Fibroblast of villous mesenchyme (primary cell): ENCODE measurements at regions not wholly inside any gene's neighbourhood (a gene's known extent, or its start where the extent isn't known, plus 50 kb on each side); places are given as distances from the start of the nearest gene placed in this dataset.

Experiments used
- DNase-seq: peaks from one replicate; pipeline ENCODE4 v3.0.0-alpha.2; 2010; ENCODE audit warnings: low read depth
- H3K4me3 ChIP-seq: 2 replicates; pipeline ENCODE4 v1.5.1; 2011; ENCODE audit warnings: low read depth, mild to moderate bottlenecking, low read length
- TF ChIP-seq, protein P1 (sequence below): IDR thresholded peaks from 2 replicates; pipeline ENCODE4 v1.5.1; 2012; ENCODE audit warnings: low read depth, mild to moderate bottlenecking, low read length; ENCODE audit not compliant: insufficient read depth

DNA sequence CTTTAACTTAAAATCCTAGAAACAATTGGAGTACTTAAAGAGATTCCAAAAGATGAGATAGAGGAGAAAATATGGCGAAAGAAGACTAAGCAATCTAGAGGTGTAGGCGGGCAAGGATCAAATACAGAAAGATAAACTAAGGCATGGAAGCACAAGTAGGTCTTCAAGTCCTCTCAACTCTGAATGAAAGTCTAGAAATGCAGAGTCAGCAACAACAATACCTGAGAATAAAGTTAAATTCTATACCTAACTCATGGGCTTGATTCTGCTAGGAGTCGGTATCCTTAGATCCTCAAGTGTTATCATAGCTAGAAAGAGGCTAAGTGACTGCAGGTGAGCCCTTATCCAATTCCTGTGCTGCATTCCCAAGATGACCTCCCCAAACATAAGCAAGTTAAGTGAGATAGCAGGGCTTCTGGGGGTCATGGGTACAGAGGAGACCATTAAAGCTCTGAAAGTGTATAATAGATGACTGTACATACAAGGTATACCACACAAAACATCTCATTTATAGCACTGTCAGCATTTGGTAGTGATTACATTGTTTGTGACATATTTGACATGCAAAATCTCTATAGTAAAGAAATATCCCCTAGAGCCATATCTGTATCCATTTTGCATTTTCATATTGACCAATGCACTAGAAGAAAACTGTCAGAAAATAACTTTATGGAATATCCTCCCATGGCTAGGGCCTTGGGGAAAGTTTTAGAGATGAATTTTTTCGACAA lies 82.5 kb upstream of the ARID2 start:
- TF ChIP-seq, protein P1, sequence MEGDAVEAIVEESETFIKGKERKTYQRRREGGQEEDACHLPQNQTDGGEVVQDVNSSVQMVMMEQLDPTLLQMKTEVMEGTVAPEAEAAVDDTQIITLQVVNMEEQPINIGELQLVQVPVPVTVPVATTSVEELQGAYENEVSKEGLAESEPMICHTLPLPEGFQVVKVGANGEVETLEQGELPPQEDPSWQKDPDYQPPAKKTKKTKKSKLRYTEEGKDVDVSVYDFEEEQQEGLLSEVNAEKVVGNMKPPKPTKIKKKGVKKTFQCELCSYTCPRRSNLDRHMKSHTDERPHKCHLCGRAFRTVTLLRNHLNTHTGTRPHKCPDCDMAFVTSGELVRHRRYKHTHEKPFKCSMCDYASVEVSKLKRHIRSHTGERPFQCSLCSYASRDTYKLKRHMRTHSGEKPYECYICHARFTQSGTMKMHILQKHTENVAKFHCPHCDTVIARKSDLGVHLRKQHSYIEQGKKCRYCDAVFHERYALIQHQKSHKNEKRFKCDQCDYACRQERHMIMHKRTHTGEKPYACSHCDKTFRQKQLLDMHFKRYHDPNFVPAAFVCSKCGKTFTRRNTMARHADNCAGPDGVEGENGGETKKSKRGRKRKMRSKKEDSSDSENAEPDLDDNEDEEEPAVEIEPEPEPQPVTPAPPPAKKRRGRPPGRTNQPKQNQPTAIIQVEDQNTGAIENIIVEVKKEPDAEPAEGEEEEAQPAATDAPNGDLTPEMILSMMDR: no peak
- no peak for DNase-seq
- no peak overlapping the region for H3K4me3 ChIP-seq

DNA sequence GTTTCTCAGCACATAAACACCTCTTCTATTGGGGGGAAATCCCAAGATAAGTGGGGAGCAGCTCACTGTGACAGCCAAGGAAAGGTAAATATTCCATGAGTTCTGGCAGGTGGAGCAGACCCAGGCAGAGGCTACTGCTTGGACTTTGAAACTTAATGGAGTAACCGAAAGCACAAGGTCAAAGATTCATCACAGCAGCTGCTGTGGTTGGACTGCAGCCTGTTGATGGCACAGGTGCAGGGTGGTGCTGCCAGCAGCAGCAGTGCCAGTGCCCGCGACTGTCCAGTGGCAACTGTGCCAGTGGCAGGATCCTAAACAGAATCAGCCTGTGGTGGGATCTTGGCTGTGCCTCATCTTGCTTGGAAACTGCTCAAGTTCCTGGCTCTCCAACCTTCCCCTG lies 81.4 kb upstream of the ARID2 start:
- no peak for DNase-seq
- TF ChIP-seq, protein P1: no peak
- no peak overlapping the region for H3K4me3 ChIP-seq

DNA sequence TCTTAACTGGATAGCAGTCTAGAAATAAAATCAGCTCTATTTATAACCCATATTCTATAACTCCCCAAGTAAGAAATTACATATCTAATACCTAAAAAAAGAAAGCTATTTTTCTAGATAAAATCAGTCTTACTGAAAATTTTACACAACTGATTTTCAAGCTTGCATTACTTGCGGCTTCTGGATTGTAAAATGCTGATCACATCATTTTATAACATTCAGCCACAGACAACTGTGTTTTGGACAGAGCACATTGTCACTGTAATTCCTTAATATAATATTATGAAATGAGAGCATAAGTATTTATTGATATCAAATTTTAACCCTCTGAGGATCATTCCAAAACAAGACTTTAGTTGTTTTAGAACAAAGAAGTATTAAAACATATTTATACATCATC lies 78.5 kb upstream of the ARID2 start:
- DNase-seq: no peak
- TF ChIP-seq, protein P1: no peak
- no peak overlapping the region for H3K4me3 ChIP-seq

DNA sequence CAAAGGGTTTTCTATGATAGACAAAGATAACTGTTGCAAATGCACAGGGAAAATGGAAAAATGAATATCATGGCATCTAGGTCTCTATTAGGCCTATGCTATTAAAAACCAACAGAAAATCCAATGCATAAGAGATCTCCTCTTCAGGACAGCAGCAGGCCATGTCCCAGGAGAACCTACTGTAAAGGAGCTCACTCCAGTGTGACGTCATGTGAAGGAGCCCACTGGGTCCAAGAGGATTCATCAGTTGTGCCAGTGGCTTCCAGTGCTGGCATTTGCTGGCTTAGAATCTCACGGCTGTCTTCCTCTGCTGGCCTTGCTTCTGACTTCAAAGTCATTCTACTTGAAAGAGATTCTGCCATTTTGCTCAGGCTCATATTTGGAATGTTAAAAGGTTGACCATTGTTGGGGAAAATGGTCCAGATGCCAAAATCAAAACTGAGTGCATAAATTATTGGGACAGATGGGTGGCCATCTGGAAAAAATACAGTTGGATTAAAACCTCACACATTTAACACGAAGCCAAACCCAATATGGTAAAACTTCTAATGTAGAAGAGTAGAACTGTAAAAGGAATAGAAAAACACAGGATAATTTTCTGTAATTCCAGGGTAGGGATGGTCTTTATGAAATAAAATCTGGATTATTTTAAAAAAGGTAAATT lies 75.4 kb upstream of the ARID2 start:
- no peak for DNase-seq
- H3K4me3 ChIP-seq: no peak overlapping the region
- TF ChIP-seq, protein P1: no peak

DNA sequence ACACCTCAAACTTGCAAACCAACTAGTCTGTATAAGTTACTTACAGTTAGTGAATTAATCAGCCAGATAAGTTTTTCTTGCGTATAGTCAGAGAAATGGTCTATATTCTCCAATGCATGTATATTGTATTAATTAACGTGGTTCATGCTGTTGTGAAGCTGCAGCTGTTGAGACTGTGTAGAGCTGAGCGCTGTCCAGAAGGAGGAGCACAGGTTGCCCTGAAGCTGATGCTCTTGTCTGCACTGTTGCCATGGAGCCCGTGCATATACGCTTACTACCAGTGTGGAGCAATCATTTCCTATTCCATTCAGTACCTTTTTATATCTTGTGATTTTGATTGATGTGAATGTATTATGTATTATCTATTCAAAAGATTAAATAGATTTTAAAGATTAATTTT lies 74.3 kb upstream of the ARID2 start:
- TF ChIP-seq, protein P1: peak; percentile 29
- peak; percentile 38 for DNase-seq
- H3K4me3 ChIP-seq: no peak overlapping the region

DNA sequence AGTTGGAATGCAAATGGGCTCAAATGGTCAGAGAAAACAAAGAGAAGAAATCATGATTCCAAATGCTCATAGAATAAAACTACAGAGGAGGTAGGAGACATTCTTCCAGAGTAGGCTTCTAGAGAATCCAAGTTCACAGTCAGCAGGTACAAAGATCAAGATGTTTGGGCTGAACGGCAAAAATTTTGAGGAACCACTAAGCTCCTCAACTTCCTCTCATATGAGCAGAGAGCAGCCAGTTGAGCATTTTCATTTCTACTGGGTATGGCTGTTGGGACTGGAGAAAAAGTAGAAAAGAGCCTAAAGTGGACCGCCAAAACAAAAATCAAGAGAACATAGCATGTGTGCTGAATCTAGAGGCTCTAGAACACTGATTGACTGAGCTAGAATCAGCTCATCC lies 73.8 kb upstream of the ARID2 start:
- no peak overlapping the region for H3K4me3 ChIP-seq
- TF ChIP-seq, protein P1: no peak
- no peak for DNase-seq
